CD4-positive, CD25-positive, alpha-beta regulatory T cell (primary cell): ENCODE measurements at regions not wholly inside any gene's neighbourhood (a gene's known extent, or its start where the extent isn't known, plus 50 kb on each side); places are given as distances from the start of the nearest gene placed in this dataset.

Source experiments
- ATAC-seq, 2 donors: fragments of 150-1000 bp; cut with Tn5 transposase; one replicate each; pipeline ENCODE4 v1.10.0; 2021; ENCODE audit warnings: low read depth in 2 of 2, moderate number of reproducible peaks in 2 of 2, moderate library complexity in 1 of 2
- DNase-seq, 3 donors: peaks; one replicate each; pipeline versions ENCODE4 v3.0.0 to v3.0.0-alpha.2; 2012 to 2022; ENCODE audit warnings: mixed read lengths in 1 of 3
- H3K27ac ChIP-seq: one replicate; pipeline ENCODE4 v1.7.0; 2013; ENCODE audit warnings: mild to moderate bottlenecking, low read length; ENCODE audit not compliant: insufficient read depth, poor library complexity, severe bottlenecking
- H3K27me3 ChIP-seq: one replicate; pipeline ENCODE4 v1.7.0; 2013; ENCODE audit warnings: low read length; ENCODE audit not compliant: control insufficient read depth, insufficient read depth
- H3K36me3 ChIP-seq: one replicate; pipeline ENCODE4 v1.7.0; 2013; ENCODE audit warnings: mild to moderate bottlenecking, low read length, moderate library complexity; ENCODE audit not compliant: control insufficient read depth, insufficient read depth
- H3K4me1 ChIP-seq: 2 replicates; pipeline ENCODE4 v1.7.0; 2013; ENCODE audit warnings: mild to moderate bottlenecking, low read length; ENCODE audit not compliant: insufficient read depth, control insufficient read depth, poor library complexity, severe bottlenecking
- H3K4me3 ChIP-seq: one replicate; pipeline ENCODE4 v1.7.0; 2013; ENCODE audit warnings: low read depth, mild to moderate bottlenecking, low read length, moderate library complexity
- H3K9me3 ChIP-seq, 2 experiments: 1 replicate in 1 of 2; 2 replicates in 1 of 2; pipeline ENCODE4 v1.7.0; 2013; ENCODE audit warnings: low read length in 2 of 2, mild to moderate bottlenecking in 1 of 2, moderate library complexity in 1 of 2; ENCODE audit not compliant: control insufficient read depth in 2 of 2
- H3K27ac Mint-ChIP-seq, 3 donors: one replicate each; pipeline ENCODE4 v1.8.0; 2020 to 2022; ENCODE audit warnings: mild to moderate bottlenecking in 3 of 3, mixed read lengths in 3 of 3, moderate library complexity in 2 of 3
- H3K27me3 Mint-ChIP-seq: one replicate; pipeline ENCODE4 v1.8.0; 2022; ENCODE audit warnings: mild to moderate bottlenecking, mixed read lengths
- H3K36me3 Mint-ChIP-seq: one replicate; pipeline ENCODE4 v1.8.0; 2020; ENCODE audit warnings: mixed read lengths
- H3K4me1 Mint-ChIP-seq, 4 donors: one replicate each; pipeline ENCODE4 v1.8.0; 2020 to 2022; ENCODE audit warnings: mixed read lengths in 4 of 4, mild to moderate bottlenecking in 1 of 4
- H3K4me3 Mint-ChIP-seq, 4 donors: one replicate each; pipeline ENCODE4 v1.8.0; 2020 to 2022; ENCODE audit warnings: mild to moderate bottlenecking in 4 of 4, mixed read lengths in 4 of 4, moderate library complexity in 3 of 4
- H3K9me3 Mint-ChIP-seq, 7 donors: one replicate each; pipeline ENCODE4 v1.8.0; 2020 to 2022; ENCODE audit warnings: mixed read lengths in 7 of 7, mild to moderate bottlenecking in 3 of 7, moderate library complexity in 2 of 7

DNA sequence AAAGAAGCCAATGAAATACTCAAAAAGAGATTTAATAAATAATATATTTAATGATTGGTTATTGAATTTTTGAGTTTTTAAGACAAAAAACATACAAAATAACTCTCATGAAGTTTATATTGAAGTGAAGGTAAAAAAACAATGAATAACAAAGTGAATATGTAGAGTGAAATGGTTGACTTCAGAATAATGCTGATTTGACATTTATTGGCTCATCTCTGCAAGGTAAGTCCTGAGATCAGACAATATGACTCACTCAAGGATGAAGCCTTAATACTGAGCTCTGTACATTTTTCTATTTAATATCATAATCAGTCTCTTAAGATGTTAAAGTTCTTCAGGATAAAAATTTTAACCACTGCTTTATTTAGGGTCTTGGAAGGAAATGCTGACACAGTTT lies 1398.9 kb upstream of the PCDH9 start:
- H3K4me1 ChIP-seq: no peaks in the 10 kb centered on the region
- H3K27me3 ChIP-seq: no peaks in the 10 kb centered on the region
- no peak overlapping the region for H3K27ac ChIP-seq
- no peak overlapping the region for H3K4me3 ChIP-seq
- no peaks in the 10 kb centered on the region for H3K36me3 Mint-ChIP-seq
- peaks cover 0 to 16% (median 9%) of the 10 kb centered on the region in 7 donors for H3K9me3 Mint-ChIP-seq
- no peak overlapping the region for H3K4me3 Mint-ChIP-seq
- H3K27me3 Mint-ChIP-seq: no peaks in the 10 kb centered on the region
- no peak overlapping the region for H3K27ac Mint-ChIP-seq
- peaks cover 0 to 6% of the 10 kb centered on the region in 2 experiments for H3K9me3 ChIP-seq
- H3K36me3 ChIP-seq: no peaks in the 10 kb centered on the region
- DNase-seq (no peak), ATAC-seq (no peak)
- peaks cover 0 to 4% (median 0%) of the 10 kb centered on the region in 4 donors for H3K4me1 Mint-ChIP-seq

DNA sequence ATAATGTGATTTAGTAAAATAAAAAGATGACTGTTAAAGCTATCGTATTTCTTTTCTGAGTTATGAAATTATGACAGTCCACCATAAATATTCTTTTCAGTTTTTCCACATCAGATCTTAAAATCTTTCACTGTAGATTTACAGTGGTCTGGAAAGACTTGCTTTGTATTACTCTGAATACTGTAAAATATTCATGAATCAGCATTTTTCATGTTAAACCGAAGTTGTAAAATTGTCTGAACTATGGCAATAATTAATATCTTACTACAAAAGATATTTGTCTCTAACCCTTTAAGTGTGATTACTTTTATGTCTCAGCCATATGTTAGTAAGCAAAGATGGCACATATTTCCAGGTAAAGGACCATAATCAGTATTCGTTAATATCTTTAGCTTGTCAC lies 1397.2 kb upstream of the PCDH9 start:
- H3K27me3 ChIP-seq: no peaks in the 10 kb centered on the region
- Mint-ChIP-seq H3K4me1 (peaks cover 0 to 4% (median 0%) of the 10 kb centered on the region in 4 donors), H3K27me3 (no peaks in the 10 kb centered on the region), H3K4me3 (no peak overlapping the region), H3K27ac (no peak overlapping the region), H3K9me3 (peaks cover 0 to 16% (median 6%) of the 10 kb centered on the region in 7 donors), H3K36me3 (no peaks in the 10 kb centered on the region)
- no peak overlapping the region for H3K4me3 ChIP-seq
- H3K27ac ChIP-seq: no peak overlapping the region
- DNase-seq: no peak
- H3K9me3 ChIP-seq: peaks cover 0 to 6% of the 10 kb centered on the region in 2 experiments
- H3K36me3 ChIP-seq: no peaks in the 10 kb centered on the region
- no peak for ATAC-seq
- no peaks in the 10 kb centered on the region for H3K4me1 ChIP-seq

DNA sequence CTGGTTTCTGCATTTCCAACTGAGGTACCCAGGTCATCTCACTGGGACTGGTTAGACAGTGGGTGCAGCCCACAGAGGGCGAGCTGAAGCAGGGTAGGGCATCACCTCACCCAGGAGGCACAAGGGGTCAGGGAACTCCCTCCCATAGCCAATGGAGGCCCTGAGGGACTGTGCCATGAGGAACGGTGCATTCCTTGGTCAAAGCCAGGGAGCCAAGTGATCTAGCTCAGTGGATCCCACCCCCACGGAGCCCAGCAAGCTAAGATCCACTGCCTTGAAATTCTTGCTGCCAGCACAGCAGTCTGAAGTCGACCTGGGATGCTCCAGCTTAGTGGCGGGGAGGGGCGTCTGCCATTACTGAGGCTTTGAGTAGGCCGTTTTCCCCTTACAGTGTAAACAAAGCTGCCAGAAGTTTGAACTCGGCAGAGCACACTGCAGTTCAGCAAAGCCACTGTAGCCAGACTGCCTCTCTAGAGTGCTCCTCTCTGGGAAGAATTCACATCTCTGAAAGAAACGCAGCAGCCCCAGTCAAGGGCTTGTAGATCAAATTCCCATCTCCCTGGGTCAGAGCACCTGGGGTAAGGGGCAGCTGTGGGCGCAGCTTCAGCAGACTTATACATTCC lies 1386.6 kb upstream of the PCDH9 start:
- no peaks in the 10 kb centered on the region for H3K27me3 ChIP-seq
- H3K4me1 ChIP-seq: no peaks in the 10 kb centered on the region
- DNase-seq: no peak
- no peak overlapping the region for H3K4me3 Mint-ChIP-seq
- H3K36me3 ChIP-seq: no peaks in the 10 kb centered on the region
- H3K4me3 ChIP-seq: no peak overlapping the region
- H3K4me1 Mint-ChIP-seq: no peaks in the 10 kb centered on the region
- H3K27ac ChIP-seq: no peak overlapping the region
- H3K27ac Mint-ChIP-seq: no peak overlapping the region
- no peaks in the 10 kb centered on the region for H3K36me3 Mint-ChIP-seq
- peaks cover 0 to 3% of the 10 kb centered on the region in 2 experiments for H3K9me3 ChIP-seq
- ATAC-seq: no peak
- peaks cover 0 to 20% (median 10%) of the 10 kb centered on the region in 7 donors for H3K9me3 Mint-ChIP-seq
- no peaks in the 10 kb centered on the region for H3K27me3 Mint-ChIP-seq

DNA sequence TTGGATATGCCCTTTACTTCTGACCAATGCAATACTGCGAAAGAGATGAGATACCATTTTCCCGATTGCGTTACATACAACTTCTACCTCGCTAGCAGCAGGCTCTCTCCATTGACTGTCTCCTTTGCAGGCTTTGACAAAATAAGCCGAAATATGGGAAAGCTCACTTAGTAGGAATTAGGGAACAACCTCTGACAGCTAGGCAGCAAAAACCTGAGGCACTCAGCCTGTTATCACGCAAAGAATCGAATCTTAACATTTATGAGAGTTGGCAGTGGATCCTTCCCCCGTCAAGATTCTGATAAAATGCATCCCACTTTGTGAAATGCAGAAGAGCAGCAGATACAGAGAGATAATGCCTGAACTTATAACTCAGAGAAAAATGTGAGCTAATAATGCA lies 1379.5 kb upstream of the PCDH9 start:
- DNase-seq: no peak
- no peak overlapping the region for H3K27ac Mint-ChIP-seq
- no peaks in the 10 kb centered on the region for H3K36me3 Mint-ChIP-seq
- H3K4me3 Mint-ChIP-seq: no peak overlapping the region
- no peaks in the 10 kb centered on the region for H3K36me3 ChIP-seq
- H3K4me3 ChIP-seq: no peak overlapping the region
- H3K4me1 ChIP-seq: no peaks in the 10 kb centered on the region
- no peaks in the 10 kb centered on the region for H3K27me3 Mint-ChIP-seq
- no peak overlapping the region for H3K27ac ChIP-seq
- no peaks in the 10 kb centered on the region for H3K4me1 Mint-ChIP-seq
- H3K9me3 ChIP-seq: no peaks in the 10 kb centered on the region
- no peak for ATAC-seq
- peaks cover 0 to 6% (median 3%) of the 10 kb centered on the region in 7 donors for H3K9me3 Mint-ChIP-seq
- H3K27me3 ChIP-seq: no peaks in the 10 kb centered on the region

DNA sequence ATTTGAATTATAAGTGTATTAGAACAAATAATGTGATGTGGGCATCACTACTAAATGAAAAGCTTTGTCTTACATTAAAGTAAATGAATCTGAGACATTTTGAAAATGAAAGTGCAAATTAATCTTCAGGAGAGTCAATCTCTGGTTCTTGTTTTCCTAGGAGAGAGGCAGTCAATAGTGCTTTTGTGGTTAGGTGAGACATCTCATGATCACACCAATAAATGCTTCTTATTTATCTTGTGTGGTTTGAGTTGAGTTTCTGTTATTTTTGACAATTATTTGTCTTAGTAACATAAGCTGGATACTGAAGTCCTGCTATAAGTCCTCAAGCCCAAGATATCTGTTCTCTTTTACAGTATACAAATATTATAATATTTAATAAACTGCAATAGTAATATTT lies 1378.0 kb upstream of the PCDH9 start:
- Mint-ChIP-seq H3K27ac (no peak overlapping the region), H3K36me3 (no peaks in the 10 kb centered on the region), H3K4me3 (no peak overlapping the region), H3K27me3 (no peaks in the 10 kb centered on the region), H3K4me1 (no peaks in the 10 kb centered on the region), H3K9me3 (peaks cover 0 to 6% (median 3%) of the 10 kb centered on the region in 7 donors)
- Histone ChIP-seq H3K27me3 (no peaks in the 10 kb centered on the region), H3K36me3 (no peaks in the 10 kb centered on the region), H3K27ac (no peak overlapping the region), H3K9me3 (no peaks in the 10 kb centered on the region), H3K4me3 (no peak overlapping the region), H3K4me1 (no peaks in the 10 kb centered on the region)
- no peak for DNase-seq
- no peak for ATAC-seq

DNA sequence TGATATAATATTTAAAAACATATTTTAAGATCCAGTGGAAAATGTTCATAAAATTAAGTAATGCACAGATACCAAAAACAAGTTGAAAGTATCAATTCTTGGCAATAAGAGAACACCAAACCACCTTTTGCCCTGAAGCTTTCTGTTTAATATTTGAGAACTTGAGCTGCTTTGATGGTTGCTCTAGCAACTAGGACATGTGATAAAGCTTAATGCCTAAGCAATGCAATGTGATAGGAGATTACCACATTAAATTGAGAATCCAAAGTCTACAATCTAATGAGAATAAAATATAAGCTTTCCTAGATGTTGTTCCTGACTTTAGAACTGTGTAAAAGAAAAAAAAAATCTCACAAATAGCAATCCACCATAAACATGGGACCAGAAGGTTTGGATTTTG lies 1367.5 kb upstream of the PCDH9 start:
- DNase-seq (no peak), ATAC-seq (no peak)
- no peaks in the 10 kb centered on the region for H3K27me3 Mint-ChIP-seq
- Histone ChIP-seq H3K4me1 (no peaks in the 10 kb centered on the region), H3K27me3 (no peaks in the 10 kb centered on the region), H3K9me3 (peaks cover 2 to 9% of the 10 kb centered on the region in 2 experiments), H3K4me3 (no peak overlapping the region), H3K36me3 (no peaks in the 10 kb centered on the region), H3K27ac (no peak overlapping the region)
- peaks cover 0 to 11% (median 3%) of the 10 kb centered on the region in 7 donors for H3K9me3 Mint-ChIP-seq
- H3K4me1 Mint-ChIP-seq: no peaks in the 10 kb centered on the region
- H3K36me3 Mint-ChIP-seq: no peaks in the 10 kb centered on the region
- H3K4me3 Mint-ChIP-seq: no peak overlapping the region
- no peak overlapping the region for H3K27ac Mint-ChIP-seq

DNA sequence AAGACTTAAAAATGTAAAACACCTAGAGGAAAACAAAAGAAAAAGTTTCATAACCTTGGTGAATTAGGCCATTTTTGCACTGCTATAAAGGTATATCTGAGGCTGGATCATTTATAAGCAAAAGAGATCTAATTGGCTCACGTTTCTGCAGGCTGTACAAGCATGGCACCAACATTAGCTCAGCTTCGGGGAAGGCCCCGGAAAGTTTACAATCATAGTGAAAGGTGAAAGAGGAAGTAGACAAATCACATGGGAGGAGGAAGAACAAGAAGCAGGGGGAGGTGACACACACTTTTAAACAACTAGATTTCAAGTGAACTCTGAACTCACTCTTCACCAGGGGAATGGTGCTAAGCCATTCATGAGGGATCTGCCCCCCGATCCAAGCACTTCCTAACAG lies 1358.5 kb upstream of the PCDH9 start:
- H3K9me3 Mint-ChIP-seq: peaks cover 0 to 11% (median 7%) of the 10 kb centered on the region in 7 donors
- H3K4me1 Mint-ChIP-seq: peaks cover 0 to 6% (median 0%) of the 10 kb centered on the region in 4 donors
- no peaks in the 10 kb centered on the region for H3K27me3 ChIP-seq
- ATAC-seq: peak in 1 of 2 donors; percentile 37
- H3K4me3 ChIP-seq: no peak overlapping the region
- H3K4me3 Mint-ChIP-seq: no peak overlapping the region
- H3K36me3 ChIP-seq: no peaks in the 10 kb centered on the region
- no peak overlapping the region for H3K27ac Mint-ChIP-seq
- no peaks in the 10 kb centered on the region for H3K9me3 ChIP-seq
- H3K36me3 Mint-ChIP-seq: no peaks in the 10 kb centered on the region
- no peak for DNase-seq
- no peak overlapping the region for H3K27ac ChIP-seq
- H3K4me1 ChIP-seq: no peaks in the 10 kb centered on the region
- H3K27me3 Mint-ChIP-seq: no peaks in the 10 kb centered on the region

DNA sequence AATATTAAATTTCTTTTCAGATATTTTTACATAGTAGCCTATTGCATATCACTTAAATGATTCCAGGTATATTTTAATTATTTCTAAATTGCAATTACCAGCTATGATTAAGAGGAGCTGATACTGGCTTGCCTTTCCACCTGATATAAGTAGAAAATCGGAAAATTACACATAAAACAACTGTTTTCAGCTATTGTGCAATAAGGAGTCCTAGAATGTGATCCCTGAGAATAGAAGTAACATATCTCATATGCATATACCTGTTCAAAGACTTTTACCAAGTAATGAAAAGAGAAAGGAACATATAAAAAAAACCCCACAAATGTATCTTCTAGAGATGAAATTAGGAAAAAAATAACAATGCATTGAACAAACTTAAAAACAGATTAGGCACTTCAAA lies 1354.6 kb upstream of the PCDH9 start:
- no peak overlapping the region for H3K27ac ChIP-seq
- Mint-ChIP-seq H3K4me3 (no peak overlapping the region), H3K9me3 (peaks cover 2 to 15% (median 7%) of the 10 kb centered on the region in 7 donors), H3K36me3 (no peaks in the 10 kb centered on the region), H3K27me3 (no peaks in the 10 kb centered on the region), H3K4me1 (peaks cover 0 to 6% (median 0%) of the 10 kb centered on the region in 4 donors), H3K27ac (no peak overlapping the region)
- no peak overlapping the region for H3K4me3 ChIP-seq
- no peak for DNase-seq
- no peak for ATAC-seq
- no peaks in the 10 kb centered on the region for H3K9me3 ChIP-seq
- H3K4me1 ChIP-seq: no peaks in the 10 kb centered on the region
- H3K27me3 ChIP-seq: no peaks in the 10 kb centered on the region
- no peaks in the 10 kb centered on the region for H3K36me3 ChIP-seq
